Kidney capillary endothelial cell (primary cell): ENCODE measurements at regions not wholly inside any gene's neighbourhood (a gene's known extent, or its start where the extent isn't known, plus 50 kb on each side); places are given as distances from the start of the nearest gene placed in this dataset.
"Not testable (repeated sequence)": the region's sequence is repeated elsewhere in the genome, so short reads cannot be mapped to it uniquely, and the experiment has no call there.

ENCODE experiments used
- DNase-seq: peaks from one replicate; pipeline ENCODE4 v3.0.0-alpha.2; 2018; ENCODE audit warnings: low spot score

DNA sequence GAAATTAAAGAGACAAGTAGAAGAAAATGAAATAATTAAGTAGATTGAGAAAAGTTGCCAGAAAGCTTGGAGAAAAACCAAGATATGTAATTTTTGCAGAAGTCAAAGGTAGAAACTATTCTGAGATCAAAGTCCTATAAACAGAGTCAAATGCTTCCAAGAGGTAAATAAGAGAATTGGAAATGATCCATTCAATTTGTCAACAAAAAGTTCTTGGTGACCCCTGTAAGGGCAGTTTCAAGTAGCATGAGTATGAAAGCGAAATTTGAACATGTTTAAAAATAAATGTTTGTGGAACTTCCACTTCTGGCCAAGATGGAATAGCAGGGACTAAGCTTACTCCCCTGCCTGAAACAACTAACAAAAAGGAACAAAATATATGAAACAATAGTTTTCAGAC, 562.0 kb downstream of the SMARCA1 start:
- no peak for DNase-seq

- not testable (repeated sequence) for DNase-seq
Observed at GRCh38 chrX:128954697-128955096, 568.6 kb downstream of the SMARCA1 start.

DNA sequence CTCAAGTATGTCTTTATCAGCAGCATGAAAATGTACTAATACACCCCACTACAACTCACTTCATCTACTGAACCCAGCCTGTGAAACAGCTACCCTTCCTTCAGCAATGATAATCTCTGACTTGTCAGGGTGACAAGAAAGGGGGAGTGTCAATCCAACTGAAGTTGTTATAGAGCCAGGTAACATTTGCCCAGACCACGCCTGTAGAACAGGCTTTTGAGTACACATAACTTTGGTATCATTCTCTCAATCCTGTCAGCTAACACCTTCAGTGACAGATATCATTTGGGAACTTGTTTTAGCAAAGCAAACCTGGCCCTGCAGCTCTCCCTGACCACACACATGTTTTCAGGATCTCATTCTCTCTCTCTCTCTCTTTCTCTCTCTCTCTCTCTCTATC, 592.2 kb downstream of the SMARCA1 start:
- no peak for DNase-seq

DNA sequence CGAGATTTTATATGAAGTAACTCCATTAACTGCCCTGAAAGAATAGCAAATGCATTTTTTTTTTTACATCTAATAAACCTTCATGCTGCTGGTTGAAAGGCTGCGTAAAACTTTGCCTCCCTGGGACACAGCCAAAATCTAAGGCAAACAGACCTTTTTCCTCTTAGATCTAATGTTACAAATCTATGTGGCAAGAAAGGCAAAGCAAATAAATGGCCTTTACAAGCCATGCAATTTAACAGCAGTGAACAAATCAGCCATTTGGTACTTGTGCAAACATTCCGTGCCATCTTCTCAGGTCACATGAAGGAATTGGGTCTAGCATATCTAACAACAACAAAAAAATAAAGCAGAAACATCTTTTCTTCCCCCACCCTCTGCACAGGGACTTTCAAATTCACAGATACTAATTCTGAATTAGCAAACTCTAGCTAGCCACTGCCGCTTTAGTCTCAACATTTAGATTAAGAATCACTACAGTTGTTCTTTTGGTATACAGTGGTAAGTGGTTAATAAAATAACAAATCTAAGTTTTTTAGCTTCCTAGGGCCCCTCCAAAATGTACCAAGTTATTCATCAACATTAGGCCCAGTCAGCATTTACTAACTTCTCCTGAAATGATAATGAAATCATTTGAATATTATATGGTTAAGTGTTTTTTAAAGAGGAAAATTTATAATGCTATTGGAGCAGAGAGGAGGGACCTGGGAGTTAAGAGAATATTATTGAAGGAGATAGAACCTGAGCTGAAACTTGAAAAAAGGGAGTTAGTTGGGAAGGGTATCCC, 593.8 kb downstream of the SMARCA1 start:
- no peak for DNase-seq

DNA sequence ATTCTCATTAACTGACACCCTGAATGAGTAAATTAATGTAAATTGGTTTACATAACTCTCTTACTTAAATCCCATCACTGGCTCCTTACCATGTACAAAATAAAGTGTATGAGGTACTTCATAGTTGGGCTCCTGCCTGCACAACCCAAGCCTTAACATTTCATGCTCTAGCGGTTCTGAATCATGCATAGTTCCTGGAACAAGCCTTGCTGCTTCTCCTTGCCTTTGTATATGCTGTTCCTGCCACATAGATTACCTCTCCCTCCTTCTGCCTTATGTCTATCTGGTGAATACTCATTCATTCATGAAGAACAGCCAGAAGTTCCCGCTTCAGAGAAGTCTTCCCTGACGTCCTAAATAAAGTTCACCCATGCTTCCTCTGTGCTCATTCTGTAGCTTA, 594.7 kb downstream of the SMARCA1 start:
- no peak for DNase-seq

- DNase-seq = no peak
Observed at GRCh38 chrX:128927363-128927762, 595.9 kb downstream of the SMARCA1 start.

DNA sequence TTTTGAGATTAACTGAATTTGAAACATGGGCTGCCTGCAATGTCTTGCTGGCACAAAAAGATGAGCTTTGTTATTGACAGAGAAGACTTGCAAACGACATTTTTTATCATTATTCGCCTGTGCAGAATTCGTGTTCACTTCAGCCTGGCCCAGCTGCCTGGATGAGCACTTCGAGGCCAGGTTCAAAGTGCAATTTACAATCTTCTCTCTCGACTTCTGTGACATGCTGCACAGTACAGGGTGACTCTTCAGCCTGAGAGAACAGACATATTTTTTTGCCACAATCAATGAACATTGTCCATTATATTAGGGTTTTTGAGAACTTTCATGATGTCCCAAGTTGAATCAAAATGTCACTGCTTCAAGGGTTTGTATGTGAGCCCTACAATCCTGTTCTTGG, 616.5 kb downstream of the SMARCA1 start:
- no peak for DNase-seq

- DNase-seq = no peak
Observed at GRCh38 chrX:128901018-128901417, 622.3 kb downstream of the SMARCA1 start.

GRCh38 chrX:128897621-128898020, 625.7 kb downstream of the SMARCA1 start:
- DNase-seq = no peak

DNA sequence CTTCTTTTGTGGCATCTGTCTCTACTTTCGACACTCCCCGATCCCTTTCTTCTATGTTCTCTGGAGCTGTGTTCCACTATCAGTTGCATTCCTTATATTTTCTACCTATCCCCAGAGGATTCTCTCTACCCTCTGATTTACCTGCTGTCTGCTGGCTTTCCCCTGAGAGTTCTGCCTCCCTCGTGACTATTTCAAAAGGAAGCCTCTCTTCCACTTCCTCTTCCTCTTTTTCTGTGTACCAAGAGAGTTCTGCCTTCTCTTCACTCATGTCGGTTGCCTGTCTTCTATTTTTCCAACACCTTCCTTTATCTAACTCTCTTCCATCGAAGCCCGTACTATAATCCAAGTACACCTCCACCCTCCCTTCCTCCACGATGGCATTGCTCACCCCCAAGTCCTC, 631.7 kb downstream of the SMARCA1 start:
- no peak for DNase-seq

GRCh38 chrX:128884430-128884829, 638.9 kb downstream of the SMARCA1 start:
- DNase-seq = no peak

GRCh38 chrX:128883650-128884049, 639.6 kb downstream of the SMARCA1 start:
- no peak for DNase-seq

DNA sequence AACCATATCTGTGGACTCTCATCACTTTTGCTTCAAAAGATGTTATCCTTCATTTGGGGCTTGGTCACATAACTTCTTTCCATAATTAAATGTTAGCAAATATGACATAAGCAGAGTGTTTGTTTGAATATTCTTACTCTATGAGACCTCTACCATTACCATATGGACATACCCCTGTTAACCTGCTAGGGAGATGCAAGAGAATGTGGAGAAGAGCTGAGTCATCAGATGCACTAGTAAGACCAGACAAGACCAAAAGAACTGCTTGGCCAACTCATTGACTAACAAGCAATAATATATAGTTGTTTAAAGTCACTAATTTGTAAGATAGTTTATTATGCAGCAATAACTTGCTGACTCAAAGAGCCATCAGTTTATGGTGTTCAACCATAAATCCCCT, 652.9 kb downstream of the SMARCA1 start:
- DNase-seq = no peak

- no peak for DNase-seq
Observed at GRCh38 chrX:128862557-128862956, 660.7 kb downstream of the SMARCA1 start.

DNA sequence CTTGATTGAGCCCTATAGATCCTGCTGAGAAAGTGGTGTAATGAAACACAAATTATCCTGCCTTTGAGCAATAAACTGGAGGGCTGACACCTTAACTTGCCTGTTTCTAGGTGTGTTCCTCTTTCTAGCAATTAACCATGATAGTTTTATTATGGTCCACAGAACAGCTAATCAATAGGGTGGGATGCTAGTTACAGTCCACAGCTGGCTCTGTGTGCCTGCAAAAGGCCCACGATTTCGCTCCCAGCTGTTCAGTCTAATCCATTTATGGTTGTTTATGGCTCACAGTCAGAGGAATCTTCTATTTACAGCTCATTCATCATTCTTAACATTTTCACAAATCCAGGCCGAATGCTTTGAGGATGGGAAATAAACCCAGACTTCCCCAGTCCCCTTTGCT, 674.9 kb downstream of the SMARCA1 start:
- DNase-seq = no peak

GRCh38 chrX:128846385-128846784, 676.9 kb downstream of the SMARCA1 start:
- no peak for DNase-seq

DNA sequence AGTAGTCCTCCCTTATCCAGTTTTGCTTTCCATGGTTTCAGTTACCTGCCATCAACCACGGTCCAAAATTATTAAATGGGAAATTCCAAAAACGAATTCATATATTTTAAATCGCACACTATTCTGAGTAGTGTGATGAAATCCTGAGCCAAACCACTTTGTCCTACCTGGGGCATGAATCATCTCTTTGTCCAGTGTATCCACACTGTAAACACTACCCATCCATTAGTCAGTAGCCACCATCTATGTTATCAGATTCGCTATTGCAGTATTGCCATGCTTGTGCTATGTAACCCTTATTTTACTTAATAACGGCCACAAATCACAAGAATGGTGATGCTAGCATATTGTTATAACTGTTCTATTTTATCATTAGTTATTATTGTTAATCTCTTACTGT, 704.6 kb downstream of the SMARCA1 start:
- no peak for DNase-seq

GRCh38 chrX:128816919-128817318, 706.4 kb downstream of the SMARCA1 start:
- DNase-seq = no peak

DNA sequence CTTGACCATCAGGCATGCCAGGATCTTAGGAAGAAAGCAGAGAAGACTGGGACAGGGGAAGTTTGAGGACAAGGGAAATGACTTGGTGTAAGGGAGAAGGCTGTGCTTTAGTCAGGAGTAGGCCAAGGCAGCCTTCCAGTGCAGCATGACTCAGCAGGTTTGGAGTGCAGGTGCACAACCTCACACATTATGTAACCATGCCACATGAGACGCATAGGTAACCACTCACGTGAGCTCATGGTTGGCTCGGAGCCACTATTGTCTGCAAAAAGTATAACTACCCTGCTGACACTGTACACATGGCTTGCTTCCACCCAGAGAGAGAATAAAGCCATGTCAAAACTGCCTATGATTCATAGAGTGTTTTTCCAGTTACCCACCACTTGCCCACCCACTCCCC, 715.9 kb downstream of the SMARCA1 start:
- DNase-seq = no peak

DNA sequence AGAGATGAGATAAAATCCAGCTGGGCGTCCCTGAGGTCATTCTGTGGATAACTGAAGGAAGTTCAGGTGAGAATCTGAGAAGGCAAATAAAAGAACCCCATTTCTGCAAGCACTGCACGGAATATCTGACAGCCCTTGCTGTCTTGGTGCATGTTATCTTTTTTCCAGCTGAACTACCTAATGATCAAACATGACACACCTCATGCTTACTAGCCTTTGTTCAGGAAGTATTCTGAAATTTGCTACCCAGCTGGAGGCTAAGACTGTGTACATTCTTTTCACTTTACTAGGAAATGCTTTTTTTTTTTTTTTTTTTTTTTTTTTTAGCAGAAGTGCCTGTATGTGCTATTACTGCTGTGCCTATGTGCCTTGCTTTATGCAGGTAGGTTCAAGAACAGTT, 718.1 kb downstream of the SMARCA1 start:
- no peak for DNase-seq

GRCh38 chrX:128804828-128805227, 718.5 kb downstream of the SMARCA1 start:
- no peak for DNase-seq

GRCh38 chrX:128800138-128800537, 723.2 kb downstream of the SMARCA1 start:
- DNase-seq = no peak

GRCh38 chrX:128783139-128783538, 730.9 kb upstream of the ACTRT1 start:
- not testable (repeated sequence) for DNase-seq

DNA sequence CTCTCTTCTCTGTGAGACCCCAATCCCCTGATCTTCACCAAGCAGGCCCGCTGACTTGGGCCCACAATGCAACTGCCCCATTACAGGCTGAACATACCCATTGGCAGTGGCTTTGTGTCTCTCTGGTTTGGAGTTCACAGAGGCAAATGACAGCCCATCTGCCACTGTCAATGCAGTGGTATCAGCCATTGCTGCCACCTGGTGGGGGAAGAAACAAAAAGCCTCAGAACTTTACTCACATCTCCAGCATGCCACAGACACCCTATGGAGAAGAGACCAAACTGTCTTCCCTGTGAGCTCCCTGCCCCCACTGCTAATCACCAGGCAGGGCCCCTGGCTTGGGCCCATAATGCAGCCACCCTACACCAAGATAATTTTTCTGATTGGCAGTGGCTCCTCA, 729.3 kb upstream of the ACTRT1 start:
- no peak for DNase-seq
